Neural cell (in vitro differentiated cells): ENCODE measurements at regions not wholly inside any gene's neighbourhood (a gene's known extent, or its start where the extent isn't known, plus 50 kb on each side); places are given as distances from the start of the nearest gene placed in this dataset.

Source experiments
- CTCF ChIP-seq: fragments of 450-650 bp; IDR thresholded peaks from 2 replicates; pipeline ENCODE4 v1.5.1; 2014; ENCODE audit warnings: antibody characterized with exemption, mild to moderate bottlenecking, moderate library complexity; ENCODE audit not compliant: poor library complexity, severe bottlenecking
- EP300 ChIP-seq: fragments of 450-650 bp; conservative IDR thresholded peaks from 2 replicates; pipeline ENCODE4 v1.6.1; 2014; ENCODE audit warnings: antibody characterized with exemption, mild to moderate bottlenecking, moderate library complexity; ENCODE audit not compliant: poor library complexity, severe bottlenecking
- EZH2 ChIP-seq: fragments of 200-600, 300-800 bp; shearing (Covaris generic), sonication (generic); IDR thresholded peaks from 2 replicates; pipeline ENCODE4 v1.6.1; 2014; ENCODE audit warnings: antibody characterized with exemption, low read length, borderline replicate concordance, mild to moderate bottlenecking; ENCODE audit not compliant: insufficient read depth, poor library complexity, severe bottlenecking
- POLR2AphosphoS5 ChIP-seq: IDR thresholded peaks from 2 replicates; pipeline ENCODE4 v1.6.1; 2012
- RAD21 ChIP-seq: fragments of 450-650 bp; conservative IDR thresholded peaks from 2 replicates; pipeline ENCODE4 v1.6.1; 2014; ENCODE audit warnings: antibody characterized with exemption, mild to moderate bottlenecking, moderate library complexity
- REST ChIP-seq: IDR thresholded peaks from 2 replicates; pipeline ENCODE4 v1.6.1; 2012; ENCODE audit warnings: borderline replicate concordance
- SMC3 ChIP-seq: fragments of 450-650 bp; conservative IDR thresholded peaks from 2 replicates; pipeline ENCODE4 v1.6.1; 2014; ENCODE audit warnings: antibody characterized with exemption, mild to moderate bottlenecking, moderate library complexity; ENCODE audit not compliant: poor library complexity
- TAF1 ChIP-seq: IDR thresholded peaks from 2 replicates; pipeline ENCODE4 v1.6.1; 2012; ENCODE audit warnings: low read depth

- TF ChIP-seq CTCF (no peak), POLR2AphosphoS5 (no peak), REST (no peak), EZH2 (no peak), EP300 (no peak), SMC3 (no peak), RAD21 (no peak), TAF1 (no peak)
These were observed 319.8 kb downstream of the DCAF12L2 start for GRCh38 chrX:125846271-125846670.
